Stimulated activated naive CD4-positive, alpha-beta T cell treated with Interleukin-2 at 50 U/mL for 16 hours (primary cell): ENCODE measurements at regions not wholly inside any gene's neighbourhood (a gene's known extent, or its start where the extent isn't known, plus 50 kb on each side); places are given as distances from the start of the nearest gene placed in this dataset.

Experiments used
- DNase-seq: peaks from one replicate; lab custom pipeline; 2025; lab: John Stamatoyannopoulos, UW

- no peak for DNase-seq
Observed at GRCh38 chr4:81627590-81627989, 155.9 kb upstream of the RASGEF1B start.

DNA sequence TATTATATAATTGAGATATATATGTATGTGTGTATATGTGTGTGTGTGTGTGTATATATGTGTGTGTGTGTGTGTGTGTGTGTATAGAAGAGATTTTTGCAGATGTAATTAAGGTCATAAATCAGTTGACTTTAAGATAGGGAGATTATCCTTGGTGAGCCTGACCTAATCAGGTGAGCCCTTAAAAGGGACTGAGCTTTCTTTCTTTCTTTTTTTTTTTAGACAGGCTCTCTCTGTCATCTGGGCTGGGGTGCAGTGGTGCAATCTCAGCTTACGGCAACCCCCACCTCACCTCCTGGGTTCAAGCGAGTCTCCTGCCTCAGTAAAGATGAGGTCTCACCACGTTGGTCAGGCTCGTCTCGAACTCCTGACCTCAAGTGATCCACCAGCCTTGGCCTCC lies 155.1 kb upstream of the RASGEF1B start:
- no peak for DNase-seq

- no peak for DNase-seq
Observed at GRCh38 chr4:81625422-81626417, 154.0 kb upstream of the RASGEF1B start.

DNA sequence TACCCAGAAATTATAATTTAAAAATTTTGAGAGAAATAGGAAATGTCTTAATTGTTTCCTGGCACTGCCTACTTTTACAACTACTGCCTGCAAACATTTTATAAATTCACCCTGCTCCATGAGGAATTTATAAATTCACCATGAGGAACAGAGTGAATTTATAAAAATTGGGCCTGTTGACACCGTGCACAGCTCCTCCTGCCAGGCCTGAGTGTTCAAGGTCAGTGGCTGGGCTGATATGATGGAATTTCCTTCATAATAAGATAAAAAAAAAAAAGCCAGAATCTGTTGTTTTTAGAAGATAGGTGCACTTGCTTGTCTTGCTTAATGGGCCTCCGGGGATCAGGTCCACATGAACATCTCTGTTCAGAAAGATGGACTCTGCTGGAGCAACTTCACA lies 151.7 kb upstream of the RASGEF1B start:
- DNase-seq: no peak

- DNase-seq: no peak
Observed at GRCh38 chr4:81622474-81623184, 150.9 kb upstream of the RASGEF1B start.

DNA sequence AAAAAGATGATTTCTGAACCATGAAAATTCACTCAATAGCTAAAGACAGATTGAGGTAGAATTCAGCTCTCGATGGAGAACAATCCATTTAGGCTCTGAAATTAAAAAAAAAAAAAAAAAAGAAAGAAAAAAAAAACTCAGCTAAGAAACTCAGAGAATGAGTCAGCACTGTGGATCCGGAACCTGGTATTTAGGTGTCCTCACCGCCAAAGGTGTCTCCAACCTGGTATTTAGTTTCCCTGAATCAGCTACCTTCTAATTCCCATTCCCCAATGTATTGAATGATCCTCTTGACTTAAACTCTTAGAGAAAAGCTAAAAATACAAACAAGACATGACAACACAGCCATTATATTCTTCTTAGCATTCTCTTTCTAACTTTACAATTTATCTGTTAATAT lies 150.3 kb upstream of the RASGEF1B start:
- DNase-seq: no peak

DNA sequence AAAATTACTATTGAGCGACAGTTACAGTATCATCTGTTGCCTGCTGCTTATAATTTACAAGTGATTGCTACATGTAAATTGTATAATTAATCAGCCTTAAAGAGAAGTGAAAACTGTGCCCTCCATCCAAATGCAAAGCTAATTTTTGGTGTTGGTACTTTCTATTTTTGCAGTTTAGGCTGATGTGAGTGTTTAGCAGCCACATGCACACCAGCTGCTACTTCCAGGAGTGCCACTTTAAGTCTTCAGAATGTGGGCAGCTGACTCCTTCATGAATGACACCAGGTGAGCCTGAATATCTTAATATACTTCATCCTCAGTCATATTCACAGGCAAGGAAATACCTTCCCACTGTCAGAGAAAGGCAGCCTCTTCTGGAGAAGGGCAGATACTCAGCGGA lies 149.8 kb upstream of the RASGEF1B start:
- DNase-seq: no peak

DNA sequence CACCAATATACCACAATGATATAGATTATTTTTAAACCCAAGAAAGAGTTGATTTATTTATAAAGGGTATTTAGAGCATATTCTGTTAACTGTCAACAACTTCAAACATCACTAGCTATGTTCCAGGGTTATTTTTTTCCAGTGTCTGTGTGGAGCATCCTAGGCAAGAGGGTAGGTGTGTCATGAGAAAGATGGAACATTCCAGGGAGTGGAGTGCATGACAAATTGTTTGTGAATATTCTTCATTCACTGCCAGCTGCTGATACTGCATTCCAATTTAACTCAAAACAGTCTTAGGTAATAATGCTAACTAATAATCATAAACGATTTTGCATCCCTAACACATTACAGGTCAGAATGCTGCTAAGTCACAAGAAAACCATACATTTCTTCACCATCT lies 148.7 kb upstream of the RASGEF1B start:
- no peak for DNase-seq

GRCh38 chr4:81617545-81617944 lies 145.8 kb upstream of the RASGEF1B start:
- no peak for DNase-seq

GRCh38 chr4:81611221-81611620 lies 139.5 kb upstream of the RASGEF1B start:
- DNase-seq: no peak

DNA sequence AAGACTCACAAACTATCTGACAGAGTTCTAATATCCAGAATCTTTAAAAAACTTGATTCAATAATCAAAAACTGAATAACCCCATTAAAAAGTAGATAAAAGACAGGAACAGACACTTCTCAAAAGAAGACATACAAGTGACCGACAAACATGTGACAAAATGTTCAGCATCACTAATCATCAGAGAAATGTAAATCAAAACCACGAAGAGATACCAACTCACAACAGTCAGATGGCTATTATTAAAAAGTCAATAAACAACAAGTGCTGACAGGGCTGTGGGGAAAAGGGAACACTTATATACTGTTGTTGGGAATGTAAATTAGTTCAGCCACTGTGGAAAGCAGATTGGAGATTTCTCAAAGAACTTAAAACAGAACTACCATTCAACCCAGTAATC lies 138.1 kb upstream of the RASGEF1B start:
- no peak for DNase-seq

DNA sequence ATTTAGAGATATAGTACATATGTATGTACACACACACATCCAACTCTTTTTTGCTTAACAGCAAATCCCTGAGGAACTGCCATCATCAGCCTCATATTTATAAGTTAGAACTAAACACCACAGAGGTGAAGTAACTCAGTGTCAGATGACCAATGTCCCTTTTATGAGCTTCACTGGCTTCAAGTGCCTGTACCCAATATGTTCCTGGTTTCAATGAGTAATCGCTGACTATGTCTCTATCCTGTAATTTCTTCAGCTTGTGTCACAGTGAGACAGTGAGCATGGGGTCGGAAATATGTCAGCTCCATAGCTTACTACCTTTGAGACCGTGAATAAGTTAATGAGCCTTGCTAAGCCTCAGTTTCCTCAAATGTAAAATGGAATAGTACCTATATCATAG lies 136.2 kb upstream of the RASGEF1B start:
- no peak for DNase-seq

DNA sequence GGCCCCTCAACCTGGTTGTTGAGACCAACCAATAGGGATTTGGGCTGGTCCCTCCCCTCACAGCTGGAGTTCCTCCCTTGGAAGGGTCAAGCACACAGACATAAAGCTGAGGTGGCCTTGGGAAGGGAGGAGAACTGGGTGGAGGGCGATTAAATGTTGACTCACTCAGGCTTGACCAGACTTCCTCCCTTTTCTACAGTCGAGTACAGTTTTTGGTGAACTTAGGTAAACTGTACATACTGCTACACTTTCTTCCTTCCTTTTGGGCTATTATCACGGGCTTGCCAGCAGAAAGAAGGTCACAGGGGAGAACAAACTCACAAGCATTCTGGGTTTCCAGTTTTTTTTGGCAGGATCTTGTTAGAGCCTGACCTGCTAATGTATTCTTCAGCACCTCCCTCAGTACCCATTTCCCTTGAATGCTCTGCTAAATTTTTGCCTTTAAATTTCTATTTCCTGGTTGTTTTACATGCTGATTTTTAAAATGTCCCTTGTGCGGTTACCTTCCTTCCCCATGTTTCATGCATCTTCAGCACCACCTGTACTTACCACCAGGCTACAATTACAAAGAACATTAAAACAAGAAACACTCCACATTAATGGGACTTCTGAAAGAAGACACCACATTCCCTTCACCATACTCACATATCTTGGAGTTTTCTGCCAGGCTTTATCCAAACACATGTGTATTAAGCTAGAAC lies 135.2 kb upstream of the RASGEF1B start:
- no peak for DNase-seq

DNA sequence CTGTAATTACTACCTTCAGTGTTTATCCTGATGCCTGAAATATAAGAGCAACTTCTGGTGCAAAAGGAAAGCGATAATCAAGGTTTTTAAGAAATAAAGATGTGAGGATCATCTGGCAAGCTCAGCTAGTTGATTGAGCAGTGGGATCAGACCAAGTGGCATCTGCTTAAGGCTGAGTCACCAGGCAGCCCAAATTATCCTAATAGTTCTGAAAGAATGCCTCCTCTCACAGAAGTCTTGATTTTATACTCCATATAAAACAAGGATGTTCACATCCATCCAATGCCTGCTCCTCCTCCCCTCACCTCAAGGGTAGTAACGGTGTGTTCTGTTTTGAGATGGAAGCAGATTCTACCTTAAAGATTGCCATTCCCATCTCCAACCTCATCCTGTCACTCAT lies 134.5 kb upstream of the RASGEF1B start:
- no peak for DNase-seq

GRCh38 chr4:81605271-81605670 lies 133.6 kb upstream of the RASGEF1B start:
- DNase-seq: no peak

DNA sequence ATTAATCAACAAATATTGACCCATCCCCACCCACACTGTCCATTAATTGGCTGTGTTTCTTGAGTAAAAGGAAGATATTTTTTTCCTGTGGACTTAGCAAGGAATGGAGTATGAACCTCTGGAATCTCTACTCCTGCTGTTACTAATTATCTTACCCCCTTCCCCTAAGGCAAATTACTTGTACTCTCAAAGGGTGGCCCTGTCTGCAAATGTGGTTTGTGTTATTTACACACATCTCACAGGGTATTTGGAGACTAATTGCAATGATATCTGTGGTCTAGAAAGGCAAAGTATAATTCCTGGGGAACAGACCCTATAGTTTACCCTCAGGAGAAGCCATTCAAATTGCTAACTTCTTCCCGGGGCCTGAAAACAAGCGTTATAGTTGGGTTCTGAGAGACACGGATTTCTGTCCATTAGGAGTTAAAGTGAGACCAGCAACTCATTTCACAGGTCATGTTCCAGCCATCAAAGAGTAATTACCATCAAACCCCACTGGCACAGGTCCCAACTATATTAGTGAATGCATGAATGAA lies 133.0 kb upstream of the RASGEF1B start:
- DNase-seq: no peak

- DNase-seq: no peak
Observed at GRCh38 chr4:81602854-81603253, 131.1 kb upstream of the RASGEF1B start.

DNA sequence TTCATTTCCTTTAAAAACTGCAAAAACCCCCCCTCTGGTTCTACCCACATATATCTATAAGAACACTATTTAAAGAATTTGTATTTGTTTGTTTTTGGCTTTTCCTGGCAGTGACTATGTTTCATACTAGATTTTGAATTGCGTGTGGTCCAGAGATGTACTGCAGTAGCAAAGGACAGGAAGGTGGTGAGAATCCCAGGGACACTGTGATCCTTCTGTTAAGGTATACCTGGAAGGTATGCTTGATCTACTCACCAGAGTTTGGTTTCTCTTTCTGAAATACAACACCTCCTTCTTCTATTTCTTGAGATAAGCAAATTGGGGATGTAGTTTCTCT lies 129.6 kb upstream of the RASGEF1B start:
- DNase-seq: no peak

GRCh38 chr4:81600520-81601357 lies 129.0 kb upstream of the RASGEF1B start:
- DNase-seq: no peak

DNA sequence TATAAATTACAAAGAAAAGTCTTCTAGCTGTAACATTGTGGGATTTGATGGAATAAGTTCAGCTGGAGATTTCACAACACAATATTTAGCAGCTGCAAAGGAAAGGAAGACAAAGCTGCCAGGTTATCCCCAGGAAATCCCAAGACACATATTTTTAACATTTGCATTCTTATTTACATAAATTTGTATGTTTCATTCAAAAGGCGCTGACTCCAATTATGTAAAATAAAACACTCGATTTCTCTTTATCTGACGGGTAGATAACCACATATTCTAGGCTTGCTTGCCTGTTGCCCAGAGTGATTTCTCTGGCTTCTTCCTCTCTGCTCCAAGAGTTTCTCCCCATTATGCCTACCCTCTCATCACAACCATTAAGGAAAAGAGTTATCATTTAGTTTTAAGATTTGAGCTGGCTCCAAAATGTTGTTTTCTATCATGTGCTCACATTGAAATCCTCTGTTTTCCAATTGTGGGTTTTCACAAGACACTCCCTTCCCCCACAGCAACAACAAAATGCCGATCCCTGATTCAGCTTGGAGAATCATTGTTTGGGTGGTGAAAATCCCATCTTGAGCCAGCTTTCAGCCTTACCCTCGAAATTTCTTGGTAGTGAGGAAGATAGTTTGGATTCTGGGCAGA lies 128.2 kb upstream of the RASGEF1B start:
- no peak for DNase-seq
